GM18861 (cell line): ENCODE measurements at regions not wholly inside any gene's neighbourhood (a gene's known extent, or its start where the extent isn't known, plus 50 kb on each side); places are given as distances from the start of the nearest gene placed in this dataset.
"Not testable (repeated sequence)": the region's sequence is repeated elsewhere in the genome, so short reads cannot be mapped to it uniquely, and the experiment has no call there.

Experiments used
- ATAC-seq: cut with Tn5 transposase; IDR thresholded peaks from one replicate; pipeline ENCODE4 v1.9.1; 2021; ENCODE audit not compliant: unreplicated experiment

GRCh38 chr1:199197695-199198094, 558.9 kb downstream of the PTPRC start:
- ATAC-seq = no peak

- ATAC-seq = no peak
Measured at GRCh38 chr1:199202331-199202730, 563.5 kb downstream of the PTPRC start.

GRCh38 chr1:199204231-199204630, 565.4 kb downstream of the PTPRC start:
- no peak for ATAC-seq

- ATAC-seq = no peak
Measured at GRCh38 chr1:199205740-199206441, 567.1 kb downstream of the PTPRC start.

GRCh38 chr1:199208847-199209246, 570.0 kb downstream of the PTPRC start:
- ATAC-seq = no peak

GRCh38 chr1:199218065-199218464, 579.2 kb downstream of the PTPRC start:
- ATAC-seq = no peak

GRCh38 chr1:199218533-199218932, 579.7 kb downstream of the PTPRC start:
- ATAC-seq = no peak

GRCh38 chr1:199220031-199220430, 581.2 kb downstream of the PTPRC start:
- no peak for ATAC-seq

GRCh38 chr1:199221371-199222150, 582.7 kb downstream of the PTPRC start:
- peak; percentile 43 for ATAC-seq

GRCh38 chr1:199223936-199224335, 585.1 kb downstream of the PTPRC start:
- no peak for ATAC-seq

- ATAC-seq = peak; percentile 73
Measured at GRCh38 chr1:199226163-199226562, 587.3 kb downstream of the PTPRC start.

- ATAC-seq = no peak
Measured at GRCh38 chr1:199242147-199242546, 603.3 kb downstream of the PTPRC start.

GRCh38 chr1:199242601-199243000, 603.8 kb downstream of the PTPRC start:
- ATAC-seq = no peak

- ATAC-seq = peak; percentile 97
Measured at GRCh38 chr1:199243423-199244061, 604.7 kb downstream of the PTPRC start.

- ATAC-seq = no peak
Measured at GRCh38 chr1:199245946-199246345, 607.1 kb downstream of the PTPRC start.

GRCh38 chr1:199246716-199247115, 607.9 kb downstream of the PTPRC start:
- ATAC-seq = no peak

- no peak for ATAC-seq
Measured at GRCh38 chr1:199247891-199248290, 609.1 kb downstream of the PTPRC start.

- not testable (repeated sequence) for ATAC-seq
Measured at GRCh38 chr1:199254040-199254439, 615.2 kb downstream of the PTPRC start.

- no peak for ATAC-seq
Measured at GRCh38 chr1:199261328-199261727, 622.5 kb downstream of the PTPRC start.

- ATAC-seq = no peak
Measured at GRCh38 chr1:199264283-199264682, 625.4 kb downstream of the PTPRC start.

- no peak for ATAC-seq
Measured at GRCh38 chr1:199264911-199265310, 626.1 kb downstream of the PTPRC start.

- ATAC-seq = no peak
Measured at GRCh38 chr1:199265319-199265718, 626.5 kb downstream of the PTPRC start.
